HG03558 (cell line): ENCODE measurements at regions not wholly inside any gene's neighbourhood (a gene's known extent, or its start where the extent isn't known, plus 50 kb on each side); places are given as distances from the start of the nearest gene placed in this dataset.

ENCODE experiments used
- ATAC-seq: cut with Tn5 transposase; IDR thresholded peaks from one replicate; pipeline ENCODE4 v1.9.1; 2021; ENCODE audit warnings: moderate number of reproducible peaks; ENCODE audit not compliant: unreplicated experiment; ENCODE audit errors: extremely low read depth

GRCh38 chr15:69723404-69724096, 270.9 kb downstream of the RPLP1 start:
- no peak for ATAC-seq

DNA sequence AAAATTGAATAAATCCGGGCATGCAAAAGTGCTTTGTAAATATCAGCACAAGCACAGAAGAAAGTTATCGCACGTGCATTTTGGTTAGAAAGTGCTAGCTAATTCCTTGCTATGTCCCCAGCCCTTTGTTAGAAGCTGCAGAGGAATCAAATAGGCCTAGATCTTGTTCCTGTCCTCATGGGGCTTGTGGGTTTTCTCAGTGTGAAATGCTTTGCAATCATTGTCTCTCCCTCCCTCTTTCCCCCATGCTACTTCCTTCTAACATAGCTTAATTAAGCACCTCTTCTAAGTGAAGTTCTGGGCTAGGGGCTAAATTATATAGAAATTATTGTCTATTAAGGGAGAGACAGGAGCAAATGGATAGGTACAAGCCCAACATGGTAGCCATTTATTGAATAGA, 271.7 kb downstream of the RPLP1 start:
- no peak for ATAC-seq

GRCh38 chr15:69725275-69725674, 272.7 kb downstream of the RPLP1 start:
- no peak for ATAC-seq

DNA sequence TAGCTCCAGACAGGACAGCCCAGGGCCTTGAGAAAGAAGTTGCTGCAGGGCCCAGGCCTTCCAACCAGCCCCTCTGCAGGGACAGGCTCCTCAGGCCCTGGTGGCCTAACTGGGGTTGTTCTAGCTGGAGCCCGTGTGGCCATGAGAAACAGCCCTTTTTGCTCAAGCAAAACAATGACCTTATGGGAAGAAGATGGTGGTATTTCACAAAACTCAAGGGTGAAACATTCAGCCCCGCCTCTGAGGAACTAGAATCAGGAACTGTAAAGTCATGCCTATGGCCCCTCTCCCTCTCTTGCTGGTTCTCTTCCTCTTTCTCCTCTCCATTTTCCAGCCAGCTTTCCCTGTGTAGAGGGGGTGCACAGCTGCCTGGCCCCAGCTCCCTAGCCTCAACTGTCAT, 273.3 kb downstream of the RPLP1 start:
- ATAC-seq: no peak

GRCh38 chr15:69727121-69727924, 274.7 kb downstream of the RPLP1 start:
- no peak for ATAC-seq

- no peak for ATAC-seq
These were observed 276.6 kb downstream of the RPLP1 start for GRCh38 chr15:69729167-69729748.

DNA sequence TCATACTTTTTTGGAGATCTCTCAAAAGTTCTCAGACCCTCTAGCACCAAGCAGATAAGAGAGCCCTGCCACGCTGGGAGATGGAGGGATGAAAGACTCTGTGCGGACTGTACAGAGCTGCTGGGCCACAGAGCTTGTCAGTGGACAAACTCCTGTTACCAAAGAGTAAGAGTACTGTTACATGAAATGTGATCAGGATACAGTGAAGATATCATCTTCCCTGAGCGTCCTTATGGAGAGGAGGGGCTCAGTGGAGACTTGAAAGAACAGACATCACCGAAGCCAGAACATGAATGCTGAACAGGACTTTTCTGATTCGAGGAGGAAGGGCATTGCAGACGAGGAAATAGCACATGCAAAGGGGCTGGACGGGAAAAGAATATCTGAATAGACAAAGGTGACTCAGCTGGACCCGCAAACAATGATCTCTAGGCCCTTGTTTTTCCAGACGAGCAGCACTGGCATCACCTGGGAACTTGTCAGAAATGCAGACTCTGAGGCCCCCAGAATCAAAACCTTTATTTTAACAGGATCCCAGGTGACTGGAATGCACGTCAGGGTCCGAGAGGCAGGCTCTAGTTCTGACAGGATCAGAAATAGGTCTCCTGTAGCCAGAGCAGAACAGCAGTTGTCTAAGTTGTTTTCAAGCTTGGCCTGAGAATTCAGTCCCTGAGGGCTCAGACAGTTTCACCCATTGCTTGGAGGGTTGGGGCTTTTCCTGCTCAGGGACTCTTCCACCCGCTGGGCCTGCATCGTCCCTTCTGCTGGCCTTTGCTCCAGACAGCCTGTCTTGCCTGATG, 277.9 kb downstream of the RPLP1 start:
- ATAC-seq: no peak

- ATAC-seq: no peak
These were observed 278.4 kb downstream of the RPLP1 start for GRCh38 chr15:69731081-69731330.

- no peak for ATAC-seq
These were observed 279.0 kb downstream of the RPLP1 start for GRCh38 chr15:69731581-69731980.

GRCh38 chr15:69732133-69732532, 279.5 kb downstream of the RPLP1 start:
- ATAC-seq: no peak

DNA sequence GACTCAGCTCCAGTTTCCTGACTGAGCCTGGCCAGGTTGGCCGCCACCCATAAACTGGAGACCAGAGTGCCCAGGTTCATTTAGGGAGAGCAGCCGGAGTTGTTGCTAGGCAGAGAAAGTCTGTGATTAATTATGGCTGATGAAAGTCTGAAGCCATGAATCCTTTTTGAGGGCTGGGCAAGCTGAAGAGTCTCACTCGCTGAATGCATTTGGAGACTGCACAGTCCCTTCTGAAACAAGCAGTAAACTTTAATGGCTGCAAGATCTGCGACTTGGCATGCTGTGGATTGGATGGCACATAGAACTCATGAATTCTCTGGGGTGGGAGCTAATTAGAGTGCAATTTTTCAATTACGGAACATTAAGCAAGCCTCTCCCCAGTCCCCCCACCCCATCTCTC, 282.1 kb downstream of the RPLP1 start:
- ATAC-seq: no peak

DNA sequence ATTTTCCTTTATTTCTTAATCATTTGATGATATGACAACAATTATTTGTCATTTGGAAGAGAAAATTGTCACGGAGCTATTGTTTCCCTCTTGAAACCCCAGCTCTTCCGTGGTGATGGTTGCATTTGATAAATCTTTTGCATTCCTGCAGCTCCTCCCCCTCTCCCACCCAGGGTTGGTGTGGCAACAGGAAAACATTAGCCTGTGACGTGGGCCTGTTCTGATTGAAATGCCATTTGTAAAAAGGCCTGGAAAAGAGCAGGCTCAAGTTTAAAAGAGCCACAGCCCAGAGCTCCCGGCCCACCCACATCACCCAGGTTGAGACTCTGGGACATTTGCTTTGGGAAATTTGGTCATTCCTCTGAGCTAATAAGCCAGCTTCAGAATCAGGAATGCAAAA, 282.5 kb downstream of the RPLP1 start:
- ATAC-seq: no peak

GRCh38 chr15:69736161-69736560, 283.5 kb downstream of the RPLP1 start:
- ATAC-seq: no peak

- no peak for ATAC-seq
These were observed 285.3 kb downstream of the RPLP1 start for GRCh38 chr15:69737916-69738315.

DNA sequence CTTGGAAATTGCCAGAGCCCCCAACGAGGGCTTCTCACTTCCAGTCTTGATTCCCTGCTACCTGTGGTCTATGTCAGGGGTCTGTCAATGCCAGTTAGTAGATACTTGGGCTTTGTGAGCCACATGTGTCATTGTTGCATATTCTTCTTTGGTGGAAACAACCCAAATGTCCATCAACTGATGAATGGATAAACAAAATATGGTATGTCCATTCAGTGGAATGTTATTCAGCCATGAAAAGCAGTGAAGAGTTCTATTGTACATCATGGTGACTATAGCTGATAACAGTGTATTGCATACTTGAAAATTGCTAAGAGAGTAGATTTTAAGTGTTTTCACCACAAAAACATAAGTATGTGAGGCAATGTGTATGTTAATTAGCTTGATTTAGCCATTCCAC, 288.1 kb downstream of the RPLP1 start:
- ATAC-seq: no peak

GRCh38 chr15:69742361-69742760, 289.7 kb downstream of the RPLP1 start:
- ATAC-seq: no peak

DNA sequence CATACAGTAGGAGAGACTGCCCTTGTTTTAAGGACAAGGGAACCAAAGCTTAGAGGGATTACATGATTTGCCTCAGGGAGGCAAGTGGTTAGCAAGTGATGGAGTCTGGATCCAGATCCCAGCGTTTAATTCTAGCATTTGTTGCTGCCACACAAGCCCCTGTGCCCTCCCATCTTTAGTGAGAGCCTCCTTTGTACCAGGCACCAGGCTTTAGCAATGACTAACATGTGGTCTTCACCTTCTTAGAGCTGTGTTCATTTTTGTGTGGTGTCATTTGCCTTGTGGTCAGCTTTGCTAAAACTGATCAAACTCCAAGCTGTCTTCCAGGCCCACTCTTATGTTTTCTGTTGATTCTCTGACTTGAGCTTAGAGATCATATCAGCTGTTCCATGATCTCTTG, 290.5 kb downstream of the RPLP1 start:
- ATAC-seq: no peak

GRCh38 chr15:69744391-69745162, 292.0 kb downstream of the RPLP1 start:
- ATAC-seq: no peak

DNA sequence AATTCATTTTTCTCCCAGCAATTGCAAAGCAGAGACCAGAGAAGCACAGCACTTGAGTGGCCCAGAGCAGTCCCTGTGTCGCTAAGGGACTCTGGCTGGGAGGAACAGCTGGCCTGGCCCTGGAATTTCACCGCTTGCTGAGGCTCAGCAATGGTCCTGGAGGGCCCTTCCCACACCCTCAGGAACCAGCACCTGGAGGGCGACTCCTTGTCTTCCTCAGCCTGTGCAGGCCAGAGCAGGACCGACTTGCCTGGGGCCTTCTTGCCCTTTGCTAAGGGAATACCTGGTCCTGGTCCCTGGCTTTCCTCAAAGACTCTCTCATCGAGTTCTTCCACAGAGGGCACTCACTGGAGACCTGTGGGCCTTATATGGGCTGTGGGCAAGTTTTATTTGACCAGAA, 294.6 kb downstream of the RPLP1 start:
- ATAC-seq: no peak

GRCh38 chr15:69748131-69748530, 295.5 kb downstream of the RPLP1 start:
- ATAC-seq: no peak
